SK-N-SH (cell line): ENCODE measurements at regions not wholly inside any gene's neighbourhood (a gene's known extent, or its start where the extent isn't known, plus 50 kb on each side); places are given as distances from the start of the nearest gene placed in this dataset.

Source experiments
- CTCF ChIA-PET: fragments of 300-600, 350-600 bp; formaldehyde crosslinking; extraction: SDS; loops from one replicate; lab custom pipeline; 2021; lab: Yijun Ruan, JAX
- POLR2A ChIA-PET: fragments of 350-600 bp; sonication (Branson Sonifier 250); formaldehyde crosslinking; extraction: SDS; loops from one replicate; lab custom pipeline; 2020; ENCODE audit warnings: antibody characterized with exemption, inconsistent platforms; lab: Yijun Ruan, JAX
- DNase-seq: peaks from one replicate; pipeline ENCODE4 v3.0.0; 2012
- H2AFZ ChIP-seq: fragments of 200-600 bp; sonication (generic); 2 replicates; pipeline ENCODE4 v1.8.1; 2016; ENCODE audit warnings: antibody characterized with exemption, mild to moderate bottlenecking, low read depth
- H3F3A ChIP-seq: fragments of 200-600 bp; sonication (generic); replicated peaks from 2 replicates; pipeline ENCODE3; 2016; ENCODE audit warnings: antibody characterized with exemption, mild to moderate bottlenecking; ENCODE audit not compliant: insufficient read depth
- H3K27ac ChIP-seq, 2 experiments: fragments of 200-500 bp in 1 of 2; fragments of 200-600 bp in 1 of 2; sonication (Bioruptor generic) in 1 of 2; sonication (generic), shearing (Covaris generic) in 1 of 2; 2 replicates each; pipeline versions ENCODE4 v1.5.1 to v1.6.1; 2014 to 2016; ENCODE audit warnings: low read depth in 2 of 2, inconsistent platforms in 1 of 2, low read length in 1 of 2, mild to moderate bottlenecking in 1 of 2, mixed read lengths in 1 of 2
- H3K27me3 ChIP-seq: fragments of 200-600 bp; sonication (generic), shearing (Covaris generic); 2 replicates; pipeline ENCODE4 v1.6.1; 2016; ENCODE audit warnings: mixed run types; ENCODE audit not compliant: insufficient read depth
- H3K36me3 ChIP-seq, 2 experiments: fragments of 200-500 bp in 1 of 2; fragments of 200-600 bp in 1 of 2; sonication (Bioruptor generic) in 1 of 2; sonication (generic) in 1 of 2; replicated peaks in 1 of 2; 2 replicates each; pipeline versions ENCODE3 to v1.5.1; 2014 to 2016; ENCODE audit warnings: low read length in 1 of 2, mild to moderate bottlenecking in 1 of 2; ENCODE audit not compliant: insufficient read depth in 2 of 2, control insufficient read depth in 1 of 2
- H3K4me1 ChIP-seq, 2 experiments: fragments of 200-500 bp in 1 of 2; fragments of 200-600 bp in 1 of 2; sonication (Bioruptor generic) in 1 of 2; sonication (generic), shearing (Covaris generic) in 1 of 2; 2 replicates each; pipeline versions ENCODE4 v1.5.1 to v1.6.1; 2014 to 2016; ENCODE audit warnings: low read depth in 1 of 2, low read length in 1 of 2, mixed run types in 1 of 2; ENCODE audit not compliant: insufficient read depth in 2 of 2, control insufficient read depth in 1 of 2
- H3K4me2 ChIP-seq: fragments of 200-600 bp; sonication (generic), shearing (Covaris generic); 2 replicates; pipeline ENCODE4 v1.6.1; 2017; ENCODE audit warnings: mixed run types
- H3K4me3 ChIP-seq, 2 experiments: fragments of 200-500 bp in 1 of 2; fragments of 200-600 bp in 1 of 2; sonication (Bioruptor generic) in 1 of 2; sonication (generic), shearing (Covaris generic) in 1 of 2; 2 replicates each; pipeline versions ENCODE4 v1.5.1 to v1.8.1; 2014 to 2016; ENCODE audit warnings: low read depth in 2 of 2, inconsistent platforms in 1 of 2, low read length in 1 of 2, mild to moderate bottlenecking in 1 of 2, mixed read lengths in 1 of 2, moderate library complexity in 1 of 2
- H3K79me2 ChIP-seq: fragments of 200-600 bp; sonication (generic); 2 replicates; pipeline ENCODE4 v1.8.1; 2017; ENCODE audit warnings: mild to moderate bottlenecking; ENCODE audit not compliant: insufficient read depth
- H3K9ac ChIP-seq: fragments of 200-600 bp; sonication (generic); 2 replicates; pipeline ENCODE4 v1.6.1; 2017; ENCODE audit warnings: mixed run types
- H3K9me2 ChIP-seq: fragments of 200-600 bp; sonication (generic); 2 replicates; pipeline ENCODE4 v1.6.1; 2017; ENCODE audit warnings: mixed run types
- H3K9me3 ChIP-seq: fragments of 200-600 bp; sonication (generic); 2 replicates; pipeline ENCODE4 v1.6.1; 2017; ENCODE audit warnings: mixed run types, mild to moderate bottlenecking, moderate library complexity
- H4K20me1 ChIP-seq: fragments of 200-600 bp; sonication (generic); 2 replicates; pipeline ENCODE4 v1.6.1; 2017; ENCODE audit warnings: mild to moderate bottlenecking, mixed run types; ENCODE audit not compliant: insufficient read depth
- EP300 ChIP-seq, 2 experiments: IDR thresholded peaks; 2 replicates each; pipeline versions ENCODE4 v1.4.0 to v1.6.1; 2012; ENCODE audit warnings: borderline replicate concordance in 1 of 2, low read depth in 1 of 2, low read length in 1 of 2
- FOXM1 ChIP-seq: IDR thresholded peaks from 2 replicates; pipeline ENCODE4 v1.4.0; 2012; ENCODE audit warnings: low read depth, mild to moderate bottlenecking
- GABPA ChIP-seq: IDR thresholded peaks from 2 replicates; pipeline ENCODE4 v1.4.0; 2012; ENCODE audit warnings: low read depth, mild to moderate bottlenecking
- MAX ChIP-seq: IDR thresholded peaks from 2 replicates; pipeline ENCODE4 v1.4.0; 2012; ENCODE audit warnings: low read depth
- MEF2A ChIP-seq: IDR thresholded peaks from 2 replicates; pipeline ENCODE4 v1.4.0; 2012; ENCODE audit warnings: low read depth, borderline replicate concordance
- NFIC ChIP-seq: IDR thresholded peaks from 2 replicates; pipeline ENCODE4 v1.4.0; 2012; ENCODE audit warnings: borderline replicate concordance
- RCOR1 ChIP-seq: fragments of 150-350 bp; IDR thresholded peaks from 2 replicates; pipeline ENCODE4 v1.6.1; 2017; ENCODE audit warnings: antibody characterized with exemption, low read length
- REST ChIP-seq: IDR thresholded peaks from 2 replicates; pipeline ENCODE4 v1.6.1; 2012; ENCODE audit warnings: mild to moderate bottlenecking, low read depth, low read length, moderate library complexity
- RXRA ChIP-seq: IDR thresholded peaks from 2 replicates; pipeline ENCODE4 v1.4.0; 2012; ENCODE audit warnings: low read depth, mild to moderate bottlenecking, borderline replicate concordance
- TCF12 ChIP-seq: IDR thresholded peaks from 2 replicates; pipeline ENCODE4 v1.4.0; 2012
- TEAD4 ChIP-seq: IDR thresholded peaks from 2 replicates; pipeline ENCODE4 v1.4.0; 2012; ENCODE audit warnings: mild to moderate bottlenecking, borderline replicate concordance; ENCODE audit not compliant: insufficient read depth
- USF2 ChIP-seq: fragments of 150-350 bp; IDR thresholded peaks from 2 replicates; pipeline ENCODE4 v1.6.1; 2017; ENCODE audit warnings: antibody characterized with exemption, low read length, low read depth, borderline replicate concordance
- YY1 ChIP-seq: IDR thresholded peaks from 2 replicates; pipeline ENCODE4 v1.4.0; 2012; ENCODE audit warnings: low read depth, mild to moderate bottlenecking
- ZBTB33 ChIP-seq: IDR thresholded peaks from 2 replicates; pipeline ENCODE4 v1.4.0; 2012; ENCODE audit warnings: low read depth, borderline replicate concordance
- whole genome bisulfite sequencing: methylation state at CpG from one replicate; pipeline ENCODE4 v1.1.6; 2017; ENCODE audit warnings: low lambda C conversion rate; 5-methylcytosine and 5-hydroxymethylcytosine counted together

GRCh38 chr6:76609160-76609559, 536.7 kb upstream of the IMPG1 start:
- Histone ChIP-seq H2AFZ (no peak overlapping the region), H3F3A (no peaks in the 10 kb centered on the region), H3K4me2 (no peak overlapping the region), H3K9me3 (no peaks in the 10 kb centered on the region), H3K9me2 (no peaks in the 10 kb centered on the region), H4K20me1 (no peaks in the 10 kb centered on the region), H3K4me3 (no peak overlapping the region), H3K9ac (no peak overlapping the region), H3K79me2 (no peaks in the 10 kb centered on the region), H3K27ac (no peak overlapping the region), H3K27me3 (no peaks in the 10 kb centered on the region; the same call in 1 of the 2 replicates), H3K36me3 (no peaks in the 10 kb centered on the region), H3K4me1 (no peaks in the 10 kb centered on the region)
- POLR2A ChIA-PET, result no interaction called here
- DNase-seq, result no peak
- no peak for TF ChIP-seq GABPA
- TF ChIP-seq YY1, result no peak
- no peak for TF ChIP-seq MAX
- no peak for TF ChIP-seq NFIC
- no peak for TF ChIP-seq USF2
- TF ChIP-seq RCOR1, result no peak
- no peak for TF ChIP-seq MEF2A
- no peak for TF ChIP-seq TCF12
- TF ChIP-seq EP300 (IDR thresholded peaks at IDR 0.05; ENCODE audit: borderline replicate concordance in 1 of 2, low read depth in 1 of 2, low read length in 1 of 2), result no peak
- no peak for TF ChIP-seq FOXM1
- no peak for TF ChIP-seq REST
- TF ChIP-seq TEAD4, result no peak
- TF ChIP-seq ZBTB33, result no peak
- TF ChIP-seq RXRA, result no peak
- CTCF ChIA-PET, result no interaction called here
- WGBS, result 4% methylated on average over 4 of the region's 4 CpGs
